K562 (cell line): ENCODE measurements at regions not wholly inside any gene's neighbourhood (a gene's known extent, or its start where the extent isn't known, plus 50 kb on each side); places are given as distances from the start of the nearest gene placed in this dataset.

Source experiments
- ETV6 ChIP-seq, 3 experiments: fragments of 150-350 bp in 1 of 3; sonication (generic) in 1 of 3; formaldehyde crosslinking in 1 of 3; IDR thresholded peaks; 2 replicates each; pipeline versions ENCODE4 v1.6.1 to v1.8.0; 2014 to 2022; ENCODE audit warnings: borderline replicate concordance in 2 of 3, low read depth in 2 of 3, antibody characterized with exemption in 1 of 3, low read length in 1 of 3, mild to moderate bottlenecking in 1 of 3, missing genetic modification reagents in 1 of 3
- FOXK2 ChIP-seq, 2 experiments: fragments of 450-650 bp; IDR thresholded peaks in 1 of 2; conservative IDR thresholded peaks in 1 of 2; 2 replicates each; pipeline ENCODE4 v1.6.1; 2016; ENCODE audit warnings: low read depth in 2 of 2, mild to moderate bottlenecking in 1 of 2
- GTF2A2 ChIP-seq: IDR thresholded peaks from 2 replicates; pipeline ENCODE4 v1.6.1; 2016; ENCODE audit warnings: mild to moderate bottlenecking, missing genetic modification characterization, missing compliant biosample characterization
- KDM4B ChIP-seq, 2 experiments: fragments of 450-650 bp in 1 of 2; sonication (generic) in 1 of 2; IDR thresholded peaks; 2 replicates each; pipeline ENCODE4 v1.6.1; 2016 to 2017; ENCODE audit warnings: borderline replicate concordance in 2 of 2, antibody characterized with exemption in 1 of 2, low read depth in 1 of 2, mild to moderate bottlenecking in 1 of 2
- PHTF2 ChIP-seq: fragments of 250-450 bp; sonication (Bioruptor Pico); IDR thresholded peaks from 2 replicates; pipeline ENCODE4 v1.5.0; 2021; ENCODE audit warnings: mild to moderate bottlenecking
- RAD21 ChIP-seq, 2 experiments: fragments of 250-450 bp in 1 of 2; fragments of 450-650 bp in 1 of 2; sonication (Bioruptor Pico) in 1 of 2; formaldehyde crosslinking in 1 of 2; IDR thresholded peaks in 1 of 2; conservative IDR thresholded peaks in 1 of 2; 2 replicates each; pipeline versions ENCODE4 v1.4.0 to v1.8.0; 2020 to 2022; ENCODE audit warnings: mild to moderate bottlenecking in 2 of 2, moderate library complexity in 1 of 2
- RFX5 ChIP-seq: IDR thresholded peaks from 2 replicates; pipeline ENCODE4 v1.6.1; 2011; ENCODE audit warnings: low read depth, mild to moderate bottlenecking, improper control_type of control experiment, low read length
- RFX7 ChIP-seq: fragments of 250-450 bp; sonication (Bioruptor Pico); IDR thresholded peaks from 2 replicates; pipeline ENCODE4 v1.5.1; 2021; ENCODE audit warnings: mild to moderate bottlenecking
- TF ChIP-seq, protein P1 (sequence below), 2 experiments: fragments of 450-650 bp in 1 of 2; sonication (generic) in 1 of 2; formaldehyde crosslinking; conservative IDR thresholded peaks; 2 replicates each; pipeline versions ENCODE4 v1.4.0 to v1.8.1; 2020 to 2022; ENCODE audit warnings: mild to moderate bottlenecking in 1 of 2, missing genetic modification reagents in 1 of 2
- TF ChIP-seq, protein P2 (sequence below): sonication (generic); formaldehyde crosslinking; IDR thresholded peaks from 2 replicates; pipeline ENCODE4 v1.8.1; 2023; ENCODE audit warnings: mild to moderate bottlenecking, missing genetic modification reagents, moderate library complexity
- TF ChIP-seq, protein P3 (sequence below), 2 experiments: fragments of 450-650 bp in 1 of 2; sonication (generic) in 1 of 2; formaldehyde crosslinking in 1 of 2; IDR thresholded peaks in 1 of 2; conservative IDR thresholded peaks in 1 of 2; 2 replicates each; pipeline versions ENCODE4 v1.6.1 to v1.8.1; 2016 to 2023; ENCODE audit warnings: mild to moderate bottlenecking in 2 of 2, moderate library complexity in 2 of 2, inconsistent platforms in 1 of 2, missing genetic modification reagents in 1 of 2
- TF ChIP-seq, protein P4 (sequence below), 3 experiments: IDR thresholded peaks in 2 of 3; conservative IDR thresholded peaks in 1 of 3; 2 replicates each; pipeline ENCODE4 v1.5.1; 2011 to 2012; ENCODE audit warnings: low read length in 3 of 3, mild to moderate bottlenecking in 3 of 3, control low read depth in 2 of 3, improper control_type of control experiment in 1 of 3, inconsistent platforms in 1 of 3, low read depth in 1 of 3, mixed read lengths in 1 of 3, moderate library complexity in 1 of 3; ENCODE audit not compliant: insufficient read depth in 2 of 3

DNA sequence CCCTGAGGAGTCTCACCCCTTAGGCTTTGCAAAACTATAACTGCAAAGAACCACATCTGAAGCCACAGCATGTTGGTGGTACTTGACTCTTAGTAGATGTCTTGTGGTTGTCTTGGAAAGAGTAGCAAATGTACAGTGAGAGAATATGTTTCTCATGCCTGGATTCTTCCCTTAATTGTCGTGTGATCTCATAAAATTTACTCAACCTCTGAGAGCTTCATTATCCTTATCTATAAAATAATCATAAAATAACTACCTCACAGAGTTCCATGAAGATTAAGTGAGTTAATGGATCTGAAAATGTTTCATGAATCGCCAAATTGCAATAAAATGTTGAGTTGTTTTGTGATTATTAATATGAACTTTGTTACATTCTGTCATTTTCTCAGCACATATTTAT lies 491.5 kb downstream of the METTL15 start:
- TF ChIP-seq GTF2A2 (tag): no peak
- TF ChIP-seq, protein P1, sequence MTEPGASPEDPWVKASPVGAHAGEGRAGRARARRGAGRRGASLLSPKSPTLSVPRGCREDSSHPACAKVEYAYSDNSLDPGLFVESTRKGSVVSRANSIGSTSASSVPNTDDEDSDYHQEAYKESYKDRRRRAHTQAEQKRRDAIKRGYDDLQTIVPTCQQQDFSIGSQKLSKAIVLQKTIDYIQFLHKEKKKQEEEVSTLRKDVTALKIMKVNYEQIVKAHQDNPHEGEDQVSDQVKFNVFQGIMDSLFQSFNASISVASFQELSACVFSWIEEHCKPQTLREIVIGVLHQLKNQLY (CRISPR knock-in tag; conservative IDR thresholded peaks at IDR 0.05): no peak
- no peak for TF ChIP-seq PHTF2
- TF ChIP-seq, protein P2, sequence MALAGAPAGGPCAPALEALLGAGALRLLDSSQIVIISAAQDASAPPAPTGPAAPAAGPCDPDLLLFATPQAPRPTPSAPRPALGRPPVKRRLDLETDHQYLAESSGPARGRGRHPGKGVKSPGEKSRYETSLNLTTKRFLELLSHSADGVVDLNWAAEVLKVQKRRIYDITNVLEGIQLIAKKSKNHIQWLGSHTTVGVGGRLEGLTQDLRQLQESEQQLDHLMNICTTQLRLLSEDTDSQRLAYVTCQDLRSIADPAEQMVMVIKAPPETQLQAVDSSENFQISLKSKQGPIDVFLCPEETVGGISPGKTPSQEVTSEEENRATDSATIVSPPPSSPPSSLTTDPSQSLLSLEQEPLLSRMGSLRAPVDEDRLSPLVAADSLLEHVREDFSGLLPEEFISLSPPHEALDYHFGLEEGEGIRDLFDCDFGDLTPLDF (CRISPR knock-in tag): no peak
- TF ChIP-seq FOXK2 (conservative IDR thresholded peaks at IDR 0.05 in 1 of 2, IDR thresholded peaks at IDR 0.05 in 1 of 2; ENCODE audit: low read depth in 2 of 2): no peak
- TF ChIP-seq, protein P3, sequence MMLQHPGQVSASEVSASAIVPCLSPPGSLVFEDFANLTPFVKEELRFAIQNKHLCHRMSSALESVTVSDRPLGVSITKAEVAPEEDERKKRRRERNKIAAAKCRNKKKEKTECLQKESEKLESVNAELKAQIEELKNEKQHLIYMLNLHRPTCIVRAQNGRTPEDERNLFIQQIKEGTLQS (IDR thresholded peaks at IDR 0.05): no peak
- TF ChIP-seq, protein P3 (CRISPR knock-in tag; conservative IDR thresholded peaks at IDR 0.05): no peak
- TF ChIP-seq, protein P4, sequence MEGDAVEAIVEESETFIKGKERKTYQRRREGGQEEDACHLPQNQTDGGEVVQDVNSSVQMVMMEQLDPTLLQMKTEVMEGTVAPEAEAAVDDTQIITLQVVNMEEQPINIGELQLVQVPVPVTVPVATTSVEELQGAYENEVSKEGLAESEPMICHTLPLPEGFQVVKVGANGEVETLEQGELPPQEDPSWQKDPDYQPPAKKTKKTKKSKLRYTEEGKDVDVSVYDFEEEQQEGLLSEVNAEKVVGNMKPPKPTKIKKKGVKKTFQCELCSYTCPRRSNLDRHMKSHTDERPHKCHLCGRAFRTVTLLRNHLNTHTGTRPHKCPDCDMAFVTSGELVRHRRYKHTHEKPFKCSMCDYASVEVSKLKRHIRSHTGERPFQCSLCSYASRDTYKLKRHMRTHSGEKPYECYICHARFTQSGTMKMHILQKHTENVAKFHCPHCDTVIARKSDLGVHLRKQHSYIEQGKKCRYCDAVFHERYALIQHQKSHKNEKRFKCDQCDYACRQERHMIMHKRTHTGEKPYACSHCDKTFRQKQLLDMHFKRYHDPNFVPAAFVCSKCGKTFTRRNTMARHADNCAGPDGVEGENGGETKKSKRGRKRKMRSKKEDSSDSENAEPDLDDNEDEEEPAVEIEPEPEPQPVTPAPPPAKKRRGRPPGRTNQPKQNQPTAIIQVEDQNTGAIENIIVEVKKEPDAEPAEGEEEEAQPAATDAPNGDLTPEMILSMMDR (IDR thresholded peaks at IDR 0.05 in 2 of 3, conservative IDR thresholded peaks at IDR 0.05 in 1 of 3; ENCODE audit: insufficient read depth in 2 of 3, low read depth in 1 of 3, low read length in 3 of 3): no peak
- no peak for TF ChIP-seq RFX5
- TF ChIP-seq RAD21 (CRISPR knock-in tag; conservative IDR thresholded peaks at IDR 0.05 in 1 of 2, IDR thresholded peaks at IDR 0.05 in 1 of 2): no peak
- no peak for TF ChIP-seq KDM4B (IDR thresholded peaks at IDR 0.05; ENCODE audit: borderline replicate concordance in 2 of 2, low read depth in 1 of 2)
- TF ChIP-seq RFX7 (CRISPR knock-in tag): no peak
- no peak for TF ChIP-seq ETV6 (IDR thresholded peaks at IDR 0.05; ENCODE audit: borderline replicate concordance in 1 of 2, low read depth in 2 of 2, low read length in 1 of 2)
- TF ChIP-seq ETV6 (CRISPR knock-in tag; IDR thresholded peaks at IDR 0.05; ENCODE audit: borderline replicate concordance): no peak
